GM23338 (cell line): ENCODE measurements at regions not wholly inside any gene's neighbourhood (a gene's known extent, or its start where the extent isn't known, plus 50 kb on each side); places are given as distances from the start of the nearest gene placed in this dataset.

Experiments
- ATAC-seq: fragments of 200-7000 bp; cut with Tn5 transposase; 3 replicates; pipeline ENCODE4 v1.9.1; 2020
- DNase-seq: peaks from one replicate; pipeline ENCODE4 v3.0.0-alpha.2; 2015; ENCODE audit warnings: low spot score
- H2AFZ ChIP-seq: fragments of 200-600 bp; sonication (generic); 2 replicates; pipeline ENCODE4 v1.8.0; 2016; ENCODE audit warnings: antibody characterized with exemption, mild to moderate bottlenecking, moderate library complexity
- H3F3A ChIP-seq: fragments of 200-600 bp; sonication (generic); replicated peaks from 2 replicates; pipeline ENCODE4 v1.8.0; 2017; ENCODE audit warnings: antibody characterized with exemption, mixed run types, low read depth
- H3K27ac ChIP-seq: fragments of 200-600 bp; sonication (generic); 2 replicates; pipeline ENCODE4 v1.6.1; 2016; ENCODE audit warnings: low read depth
- H3K27me3 ChIP-seq: fragments of 200-600 bp; sonication (generic); 2 replicates; pipeline ENCODE4 v1.8.0; 2016; ENCODE audit warnings: mild to moderate bottlenecking, mixed run types, moderate library complexity; ENCODE audit not compliant: insufficient read depth
- H3K36me3 ChIP-seq: fragments of 200-600 bp; sonication (generic); 2 replicates; pipeline ENCODE4 v1.8.0; 2016; ENCODE audit warnings: mild to moderate bottlenecking; ENCODE audit not compliant: insufficient read depth
- H3K4me1 ChIP-seq: fragments of 200-600 bp; sonication (generic); 2 replicates; pipeline ENCODE4 v1.8.0; 2016; ENCODE audit warnings: mild to moderate bottlenecking, moderate library complexity; ENCODE audit not compliant: insufficient read depth
- H3K4me2 ChIP-seq: fragments of 200-600 bp; sonication (generic); 2 replicates; pipeline ENCODE4 v1.7.1; 2017; ENCODE audit warnings: mixed run types
- H3K4me3 ChIP-seq: fragments of 200-600 bp; sonication (generic); 2 replicates; pipeline ENCODE4 v1.6.1; 2016; ENCODE audit warnings: mixed run types
- H3K79me2 ChIP-seq: fragments of 200-600 bp; sonication (generic); replicated peaks from 2 replicates; pipeline ENCODE4 v1.8.0; 2017; ENCODE audit warnings: mild to moderate bottlenecking; ENCODE audit not compliant: insufficient read depth
- H3K9me2 ChIP-seq: fragments of 200-600 bp; sonication (generic); 2 replicates; pipeline ENCODE4 v1.8.0; 2017; ENCODE audit not compliant: insufficient read depth
- H4K20me1 ChIP-seq: fragments of 200-600 bp; sonication (generic); replicated peaks from 2 replicates; pipeline ENCODE4 v1.8.0; 2017; ENCODE audit warnings: mild to moderate bottlenecking; ENCODE audit not compliant: insufficient read depth
- H3K27ac Mint-ChIP-seq: 2 replicates; pipeline ENCODE4 v1.8.0; 2020; ENCODE audit warnings: inconsistent platforms, mild to moderate bottlenecking, moderate library complexity, mixed read lengths
- H3K27me3 Mint-ChIP-seq: 3 replicates; pipeline ENCODE4 v1.8.0; 2022; ENCODE audit warnings: low read depth, mild to moderate bottlenecking, moderate library complexity, mixed read lengths, inconsistent platforms; ENCODE audit not compliant: insufficient read depth, poor library complexity
- H3K36me3 Mint-ChIP-seq: 3 replicates; pipeline ENCODE4 v1.8.0; 2021; ENCODE audit warnings: low read depth, mild to moderate bottlenecking, inconsistent platforms, moderate library complexity, mixed read lengths
- H3K4me1 Mint-ChIP-seq: 3 replicates; pipeline ENCODE4 v1.8.0; 2020; ENCODE audit warnings: mild to moderate bottlenecking, inconsistent platforms, mixed read lengths
- H3K4me3 Mint-ChIP-seq: 3 replicates; pipeline ENCODE4 v1.8.0; 2021; ENCODE audit warnings: moderate library complexity, mild to moderate bottlenecking, inconsistent platforms, mixed read lengths
- H3K9me3 Mint-ChIP-seq: 3 replicates; pipeline ENCODE4 v1.8.0; 2020; ENCODE audit warnings: moderate library complexity, mild to moderate bottlenecking, inconsistent platforms, mixed read lengths
- CREB1 ChIP-seq: fragments of 250-450 bp; sonication (Bioruptor Pico); IDR thresholded peaks from 2 replicates; pipeline ENCODE4 v1.5.0; 2020; ENCODE audit warnings: low read depth, mild to moderate bottlenecking, moderate library complexity
- CTCF ChIP-seq, 2 experiments: fragments of 200-600 bp in 1 of 2; sonication (generic) in 1 of 2; conservative IDR thresholded peaks; 2 replicates each; pipeline versions ENCODE4 v1.5.1 to v1.6.1; 2016 to 2017; ENCODE audit warnings: antibody characterized with exemption in 2 of 2, low read depth in 2 of 2, mild to moderate bottlenecking in 2 of 2, moderate library complexity in 1 of 2
- EZH2 ChIP-seq: fragments of 200-600 bp; sonication (generic); IDR thresholded peaks from one replicate; pipeline ENCODE4 v1.8.0; 2017; ENCODE audit warnings: antibody characterized with exemption, mild to moderate bottlenecking, low read depth; ENCODE audit not compliant: unreplicated experiment
- EZH2phosphoT487 ChIP-seq: fragments of 200-600 bp; sonication (generic); IDR thresholded peaks from one replicate; pipeline ENCODE4 v1.8.1; 2018; ENCODE audit warnings: antibody characterized with exemption; ENCODE audit not compliant: unreplicated experiment
- JUNB ChIP-seq: IDR thresholded peaks from one replicate; pipeline ENCODE4 v1.6.1; 2016; ENCODE audit warnings: antibody characterized with exemption; ENCODE audit not compliant: unreplicated experiment
- NANOG ChIP-seq: IDR thresholded peaks from 2 replicates; pipeline ENCODE4 v1.6.1; 2016; ENCODE audit warnings: antibody characterized with exemption, borderline replicate concordance
- POLR2AphosphoS5 ChIP-seq: IDR thresholded peaks from 2 replicates; pipeline ENCODE4 v1.6.1; 2016; ENCODE audit warnings: antibody characterized with exemption, low read depth
- STAT1 ChIP-seq: IDR thresholded peaks from one replicate; pipeline ENCODE4 v1.6.1; 2016; ENCODE audit warnings: antibody characterized with exemption; ENCODE audit not compliant: unreplicated experiment
- ZNF114 ChIP-seq: fragments of 250-450 bp; sonication (Bioruptor Pico); IDR thresholded peaks from 2 replicates; pipeline ENCODE4 v1.5.0; 2020; ENCODE audit warnings: mild to moderate bottlenecking, moderate library complexity
- ZNF331 ChIP-seq: fragments of 250-450 bp; sonication (Bioruptor Pico); IDR thresholded peaks from 2 replicates; pipeline ENCODE4 v1.5.0; 2020; ENCODE audit warnings: low read depth, mild to moderate bottlenecking, moderate library complexity
- TF ChIP-seq, protein P1 (sequence below): fragments of 250-450 bp; sonication (Bioruptor Pico); IDR thresholded peaks from 2 replicates; pipeline ENCODE4 v1.5.0; 2020; ENCODE audit warnings: mild to moderate bottlenecking, moderate library complexity
- TF ChIP-seq, protein P2 (sequence below): IDR thresholded peaks from one replicate; pipeline ENCODE4 v1.6.1; 2018; ENCODE audit warnings: antibody characterized with exemption; ENCODE audit not compliant: unreplicated experiment
- TF ChIP-seq, protein P3 (sequence below): IDR thresholded peaks from 2 replicates; pipeline ENCODE4 v1.6.1; 2016; ENCODE audit warnings: antibody characterized with exemption

- Histone ChIP-seq H3K4me1 (peaks cover 10% of the 10 kb centered on the region; the same call in 1 of the 2 replicates), H3F3A (no peaks in the 10 kb centered on the region), H3K9me2 (no peaks in the 10 kb centered on the region), H3K27ac (no peak overlapping the region), H3K79me2 (no peaks in the 10 kb centered on the region), H2AFZ (no peak overlapping the region), H3K27me3 (no peaks in the 10 kb centered on the region), H3K36me3 (no peaks in the 10 kb centered on the region), H3K4me2 (no peak overlapping the region), H4K20me1 (no peaks in the 10 kb centered on the region), H3K4me3 (no peak overlapping the region)
- H3K9me3 Mint-ChIP-seq, result no peaks in the 10 kb centered on the region; the same call in 2 of the 3 replicates
- no peak for ATAC-seq
- no peaks in the 10 kb centered on the region; the same call in 2 of the 3 replicates for H3K36me3 Mint-ChIP-seq
- no peak overlapping the region for H3K27ac Mint-ChIP-seq
- no peak overlapping the region for H3K4me3 Mint-ChIP-seq
- DNase-seq, result no peak
- H3K4me1 Mint-ChIP-seq, result peaks cover 17% of the 10 kb centered on the region
- H3K27me3 Mint-ChIP-seq, result peaks cover 10% of the 10 kb centered on the region
- no peak for TF ChIP-seq JUNB
- TF ChIP-seq, protein P1, sequence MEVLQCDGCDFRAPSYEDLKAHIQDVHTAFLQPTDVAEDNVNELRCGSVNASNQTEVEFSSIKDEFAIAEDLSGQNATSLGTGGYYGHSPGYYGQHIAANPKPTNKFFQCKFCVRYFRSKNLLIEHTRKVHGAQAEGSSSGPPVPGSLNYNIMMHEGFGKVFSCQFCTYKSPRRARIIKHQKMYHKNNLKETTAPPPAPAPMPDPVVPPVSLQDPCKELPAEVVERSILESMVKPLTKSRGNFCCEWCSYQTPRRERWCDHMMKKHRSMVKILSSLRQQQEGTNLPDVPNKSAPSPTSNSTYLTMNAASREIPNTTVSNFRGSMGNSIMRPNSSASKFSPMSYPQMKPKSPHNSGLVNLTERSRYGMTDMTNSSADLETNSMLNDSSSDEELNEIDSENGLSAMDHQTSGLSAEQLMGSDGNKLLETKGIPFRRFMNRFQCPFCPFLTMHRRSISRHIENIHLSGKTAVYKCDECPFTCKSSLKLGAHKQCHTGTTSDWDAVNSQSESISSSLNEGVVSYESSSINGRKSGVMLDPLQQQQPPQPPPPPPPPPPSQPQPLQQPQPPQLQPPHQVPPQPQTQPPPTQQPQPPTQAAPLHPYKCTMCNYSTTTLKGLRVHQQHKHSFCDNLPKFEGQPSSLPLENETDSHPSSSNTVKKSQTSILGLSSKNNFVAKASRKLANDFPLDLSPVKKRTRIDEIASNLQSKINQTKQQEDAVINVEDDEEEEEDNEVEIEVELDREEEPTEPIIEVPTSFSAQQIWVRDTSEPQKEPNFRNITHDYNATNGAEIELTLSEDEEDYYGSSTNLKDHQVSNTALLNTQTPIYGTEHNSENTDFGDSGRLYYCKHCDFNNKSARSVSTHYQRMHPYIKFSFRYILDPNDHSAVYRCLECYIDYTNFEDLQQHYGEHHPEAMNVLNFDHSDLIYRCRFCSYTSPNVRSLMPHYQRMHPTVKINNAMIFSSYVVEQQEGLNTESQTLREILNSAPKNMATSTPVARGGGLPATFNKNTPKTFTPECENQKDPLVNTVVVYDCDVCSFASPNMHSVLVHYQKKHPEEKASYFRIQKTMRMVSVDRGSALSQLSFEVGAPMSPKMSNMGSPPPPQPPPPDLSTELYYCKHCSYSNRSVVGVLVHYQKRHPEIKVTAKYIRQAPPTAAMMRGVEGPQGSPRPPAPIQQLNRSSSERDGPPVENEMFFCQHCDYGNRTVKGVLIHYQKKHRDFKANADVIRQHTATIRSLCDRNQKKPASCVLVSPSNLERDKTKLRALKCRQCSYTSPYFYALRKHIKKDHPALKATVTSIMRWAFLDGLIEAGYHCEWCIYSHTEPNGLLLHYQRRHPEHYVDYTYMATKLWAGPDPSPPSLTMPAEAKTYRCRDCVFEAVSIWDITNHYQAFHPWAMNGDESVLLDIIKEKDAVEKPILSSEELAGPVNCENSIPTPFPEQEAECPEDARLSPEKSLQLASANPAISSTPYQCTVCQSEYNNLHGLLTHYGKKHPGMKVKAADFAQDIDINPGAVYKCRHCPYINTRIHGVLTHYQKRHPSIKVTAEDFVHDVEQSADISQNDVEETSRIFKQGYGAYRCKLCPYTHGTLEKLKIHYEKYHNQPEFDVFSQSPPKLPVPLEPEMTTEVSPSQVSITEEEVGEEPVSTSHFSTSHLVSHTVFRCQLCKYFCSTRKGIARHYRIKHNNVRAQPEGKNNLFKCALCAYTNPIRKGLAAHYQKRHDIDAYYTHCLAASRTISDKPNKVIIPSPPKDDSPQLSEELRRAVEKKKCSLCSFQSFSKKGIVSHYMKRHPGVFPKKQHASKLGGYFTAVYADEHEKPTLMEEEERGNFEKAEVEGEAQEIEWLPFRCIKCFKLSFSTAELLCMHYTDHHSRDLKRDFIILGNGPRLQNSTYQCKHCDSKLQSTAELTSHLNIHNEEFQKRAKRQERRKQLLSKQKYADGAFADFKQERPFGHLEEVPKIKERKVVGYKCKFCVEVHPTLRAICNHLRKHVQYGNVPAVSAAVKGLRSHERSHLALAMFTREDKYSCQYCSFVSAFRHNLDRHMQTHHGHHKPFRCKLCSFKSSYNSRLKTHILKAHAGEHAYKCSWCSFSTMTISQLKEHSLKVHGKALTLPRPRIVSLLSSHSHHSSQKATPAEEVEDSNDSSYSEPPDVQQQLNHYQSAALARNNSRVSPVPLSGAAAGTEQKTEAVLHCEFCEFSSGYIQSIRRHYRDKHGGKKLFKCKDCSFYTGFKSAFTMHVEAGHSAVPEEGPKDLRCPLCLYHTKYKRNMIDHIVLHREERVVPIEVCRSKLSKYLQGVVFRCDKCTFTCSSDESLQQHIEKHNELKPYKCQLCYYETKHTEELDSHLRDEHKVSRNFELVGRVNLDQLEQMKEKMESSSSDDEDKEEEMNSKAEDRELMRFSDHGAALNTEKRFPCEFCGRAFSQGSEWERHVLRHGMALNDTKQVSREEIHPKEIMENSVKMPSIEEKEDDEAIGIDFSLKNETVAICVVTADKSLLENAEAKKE (CRISPR knock-in tag), result no peak
- TF ChIP-seq CREB1 (CRISPR knock-in tag), result no peak
- no peak for TF ChIP-seq EZH2
- TF ChIP-seq, protein P2, sequence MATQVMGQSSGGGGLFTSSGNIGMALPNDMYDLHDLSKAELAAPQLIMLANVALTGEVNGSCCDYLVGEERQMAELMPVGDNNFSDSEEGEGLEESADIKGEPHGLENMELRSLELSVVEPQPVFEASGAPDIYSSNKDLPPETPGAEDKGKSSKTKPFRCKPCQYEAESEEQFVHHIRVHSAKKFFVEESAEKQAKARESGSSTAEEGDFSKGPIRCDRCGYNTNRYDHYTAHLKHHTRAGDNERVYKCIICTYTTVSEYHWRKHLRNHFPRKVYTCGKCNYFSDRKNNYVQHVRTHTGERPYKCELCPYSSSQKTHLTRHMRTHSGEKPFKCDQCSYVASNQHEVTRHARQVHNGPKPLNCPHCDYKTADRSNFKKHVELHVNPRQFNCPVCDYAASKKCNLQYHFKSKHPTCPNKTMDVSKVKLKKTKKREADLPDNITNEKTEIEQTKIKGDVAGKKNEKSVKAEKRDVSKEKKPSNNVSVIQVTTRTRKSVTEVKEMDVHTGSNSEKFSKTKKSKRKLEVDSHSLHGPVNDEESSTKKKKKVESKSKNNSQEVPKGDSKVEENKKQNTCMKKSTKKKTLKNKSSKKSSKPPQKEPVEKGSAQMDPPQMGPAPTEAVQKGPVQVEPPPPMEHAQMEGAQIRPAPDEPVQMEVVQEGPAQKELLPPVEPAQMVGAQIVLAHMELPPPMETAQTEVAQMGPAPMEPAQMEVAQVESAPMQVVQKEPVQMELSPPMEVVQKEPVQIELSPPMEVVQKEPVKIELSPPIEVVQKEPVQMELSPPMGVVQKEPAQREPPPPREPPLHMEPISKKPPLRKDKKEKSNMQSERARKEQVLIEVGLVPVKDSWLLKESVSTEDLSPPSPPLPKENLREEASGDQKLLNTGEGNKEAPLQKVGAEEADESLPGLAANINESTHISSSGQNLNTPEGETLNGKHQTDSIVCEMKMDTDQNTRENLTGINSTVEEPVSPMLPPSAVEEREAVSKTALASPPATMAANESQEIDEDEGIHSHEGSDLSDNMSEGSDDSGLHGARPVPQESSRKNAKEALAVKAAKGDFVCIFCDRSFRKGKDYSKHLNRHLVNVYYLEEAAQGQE, result no peak
- TF ChIP-seq ZNF331 (CRISPR knock-in tag), result no peak
- no peak for TF ChIP-seq ZNF114
- TF ChIP-seq CTCF (conservative IDR thresholded peaks at IDR 0.05; ENCODE audit: low read depth in 2 of 2), result no peak
- TF ChIP-seq POLR2AphosphoS5, result no peak
- TF ChIP-seq EZH2phosphoT487, result no peak
- TF ChIP-seq, protein P3, sequence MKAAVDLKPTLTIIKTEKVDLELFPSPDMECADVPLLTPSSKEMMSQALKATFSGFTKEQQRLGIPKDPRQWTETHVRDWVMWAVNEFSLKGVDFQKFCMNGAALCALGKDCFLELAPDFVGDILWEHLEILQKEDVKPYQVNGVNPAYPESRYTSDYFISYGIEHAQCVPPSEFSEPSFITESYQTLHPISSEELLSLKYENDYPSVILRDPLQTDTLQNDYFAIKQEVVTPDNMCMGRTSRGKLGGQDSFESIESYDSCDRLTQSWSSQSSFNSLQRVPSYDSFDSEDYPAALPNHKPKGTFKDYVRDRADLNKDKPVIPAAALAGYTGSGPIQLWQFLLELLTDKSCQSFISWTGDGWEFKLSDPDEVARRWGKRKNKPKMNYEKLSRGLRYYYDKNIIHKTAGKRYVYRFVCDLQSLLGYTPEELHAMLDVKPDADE, result no peak
- no peak for TF ChIP-seq STAT1
- no peak for TF ChIP-seq NANOG
Observed at GRCh38 chr20:63126876-63127699, 88.8 kb downstream of the YTHDF1 start.
